ENCODE measurements at regions not wholly inside any gene's neighbourhood (a gene's known extent, or its start where the extent isn't known, plus 50 kb on each side); places are given as distances from the start of the nearest gene placed in this dataset.
"Not testable (repeated sequence)": the region's sequence is repeated elsewhere in the genome, so short reads cannot be mapped to it uniquely, and the experiment has no call there.

DNA sequence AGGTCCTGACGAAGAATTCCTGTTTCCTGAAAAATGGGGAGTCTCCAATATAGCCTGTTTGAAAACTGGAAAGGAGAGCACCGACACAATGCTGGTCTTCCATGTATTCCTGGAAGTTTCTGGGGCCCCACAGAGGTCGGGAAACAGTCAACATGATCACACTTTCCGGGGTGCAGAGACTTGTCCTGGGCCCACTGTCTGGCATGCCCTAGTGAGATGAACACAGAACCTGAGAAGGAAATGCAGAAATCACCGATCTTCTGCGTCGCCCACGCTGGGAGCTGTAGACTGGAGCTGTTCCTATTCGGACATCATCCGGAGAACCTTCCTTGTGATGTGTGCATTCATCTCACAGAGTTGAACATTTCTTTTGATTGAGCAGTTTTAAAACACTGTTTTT lies 4166.5 kb upstream of the OR11H1 start:
- TF ChIP-seq, protein P1, sequence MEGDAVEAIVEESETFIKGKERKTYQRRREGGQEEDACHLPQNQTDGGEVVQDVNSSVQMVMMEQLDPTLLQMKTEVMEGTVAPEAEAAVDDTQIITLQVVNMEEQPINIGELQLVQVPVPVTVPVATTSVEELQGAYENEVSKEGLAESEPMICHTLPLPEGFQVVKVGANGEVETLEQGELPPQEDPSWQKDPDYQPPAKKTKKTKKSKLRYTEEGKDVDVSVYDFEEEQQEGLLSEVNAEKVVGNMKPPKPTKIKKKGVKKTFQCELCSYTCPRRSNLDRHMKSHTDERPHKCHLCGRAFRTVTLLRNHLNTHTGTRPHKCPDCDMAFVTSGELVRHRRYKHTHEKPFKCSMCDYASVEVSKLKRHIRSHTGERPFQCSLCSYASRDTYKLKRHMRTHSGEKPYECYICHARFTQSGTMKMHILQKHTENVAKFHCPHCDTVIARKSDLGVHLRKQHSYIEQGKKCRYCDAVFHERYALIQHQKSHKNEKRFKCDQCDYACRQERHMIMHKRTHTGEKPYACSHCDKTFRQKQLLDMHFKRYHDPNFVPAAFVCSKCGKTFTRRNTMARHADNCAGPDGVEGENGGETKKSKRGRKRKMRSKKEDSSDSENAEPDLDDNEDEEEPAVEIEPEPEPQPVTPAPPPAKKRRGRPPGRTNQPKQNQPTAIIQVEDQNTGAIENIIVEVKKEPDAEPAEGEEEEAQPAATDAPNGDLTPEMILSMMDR (IDR thresholded peaks at IDR 0.05): not testable (repeated sequence)
- TF ChIP-seq POLR2A (IDR thresholded peaks at IDR 0.05): not testable (repeated sequence)

All from body of pancreas (tissue), 4 donors.